ENCODE measurements at regions not wholly inside any gene's neighbourhood (a gene's known extent, or its start where the extent isn't known, plus 50 kb on each side); places are given as distances from the start of the nearest gene placed in this dataset.

- DNase-seq: no peak
Observed at GRCh38 chr10:36559412-36560400, 565.7 kb upstream of the ANKRD30A start.

GRCh38 chr10:36556468-36556867, 568.9 kb upstream of the ANKRD30A start:
- Histone ChIP-seq H3K36me3 (ENCODE audit: control insufficient read depth, insufficient read depth, low read length) (no peaks in the 10 kb centered on the region), H3K9me3 (ENCODE audit: control insufficient read depth, low read length) (no peaks in the 10 kb centered on the region), H3K27me3 (replicated peaks; ENCODE audit: control insufficient read depth, insufficient read depth, low read length, poor library complexity, severe bottlenecking) (no peaks in the 10 kb centered on the region), H3K27ac (ENCODE audit: insufficient read depth, low read length, poor library complexity, severe bottlenecking) (no peak overlapping the region), H3K4me1 (ENCODE audit: control insufficient read depth, insufficient read depth, low read length, poor library complexity, severe bottlenecking) (no peaks in the 10 kb centered on the region), H3K4me3 (ENCODE audit: insufficient read depth, low read depth, low read length, poor library complexity, severe bottlenecking) (no peak overlapping the region)
- DNase-seq: no peak

More at GRCh38 chr10:36559412-36560400, 565.7 kb upstream of the ANKRD30A start:
- Histone ChIP-seq H3K4me3 (ENCODE audit: insufficient read depth, low read depth, low read length, poor library complexity, severe bottlenecking) (no peak overlapping the region), H3K9me3 (ENCODE audit: control insufficient read depth, low read length) (no peaks in the 10 kb centered on the region), H3K27ac (ENCODE audit: insufficient read depth, low read length, poor library complexity, severe bottlenecking) (no peak overlapping the region), H3K27me3 (replicated peaks; ENCODE audit: control insufficient read depth, insufficient read depth, low read length, poor library complexity, severe bottlenecking) (no peaks in the 10 kb centered on the region), H3K36me3 (ENCODE audit: control insufficient read depth, insufficient read depth, low read length) (no peaks in the 10 kb centered on the region), H3K4me1 (ENCODE audit: control insufficient read depth, insufficient read depth, low read length, poor library complexity, severe bottlenecking) (no peaks in the 10 kb centered on the region)

DNA sequence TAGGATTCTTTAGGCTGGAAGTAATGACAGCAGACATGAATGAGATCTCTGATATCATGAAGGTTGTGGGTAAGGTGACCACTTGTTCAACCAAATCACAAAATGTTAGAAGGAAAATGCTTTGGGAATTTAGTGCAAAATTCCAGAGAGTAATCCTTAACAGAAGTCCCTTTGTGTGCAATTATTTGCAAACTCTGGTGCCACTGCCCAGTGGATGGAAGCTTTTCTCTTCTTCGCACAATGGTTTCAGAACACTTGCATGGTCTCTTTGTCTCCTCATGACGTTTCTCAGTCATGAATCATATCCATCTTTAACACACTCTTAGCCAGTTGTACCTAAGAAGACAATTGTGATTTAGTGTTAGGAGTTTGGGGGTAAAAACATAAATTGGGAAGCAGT, 570.4 kb upstream of the ANKRD30A start:
- Histone ChIP-seq H3K36me3 (ENCODE audit: control insufficient read depth, insufficient read depth, low read length) (no peaks in the 10 kb centered on the region), H3K27ac (ENCODE audit: insufficient read depth, low read length, poor library complexity, severe bottlenecking) (no peak overlapping the region), H3K27me3 (replicated peaks; ENCODE audit: control insufficient read depth, insufficient read depth, low read length, poor library complexity, severe bottlenecking) (no peaks in the 10 kb centered on the region), H3K4me1 (ENCODE audit: control insufficient read depth, insufficient read depth, low read length, poor library complexity, severe bottlenecking) (no peaks in the 10 kb centered on the region), H3K9me3 (ENCODE audit: control insufficient read depth, low read length) (no peaks in the 10 kb centered on the region), H3K4me3 (ENCODE audit: insufficient read depth, low read depth, low read length, poor library complexity, severe bottlenecking) (no peak overlapping the region)
- DNase-seq: no peak

DNA sequence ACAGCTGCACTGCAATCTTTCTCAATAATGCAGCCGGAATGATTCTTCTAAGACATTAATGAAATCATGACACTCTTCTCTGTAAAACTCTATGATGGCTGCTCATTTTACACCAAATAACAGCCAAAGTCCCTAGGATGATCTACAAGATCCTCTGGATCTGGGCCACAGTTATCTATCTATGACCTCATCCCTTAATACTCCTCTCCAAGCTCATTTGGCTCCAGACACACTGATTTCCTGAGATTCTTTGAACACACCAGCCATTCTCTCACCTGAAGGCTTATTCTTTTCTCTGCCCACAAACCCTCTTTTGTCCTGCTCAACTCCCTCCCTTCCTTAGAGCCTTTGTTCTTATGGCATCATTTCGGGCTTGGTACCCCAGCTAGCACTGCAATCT, 577.4 kb upstream of the ANKRD30A start:
- Histone ChIP-seq H3K27ac (ENCODE audit: insufficient read depth, low read length, poor library complexity, severe bottlenecking) (no peak overlapping the region), H3K4me1 (ENCODE audit: control insufficient read depth, insufficient read depth, low read length, poor library complexity, severe bottlenecking) (no peaks in the 10 kb centered on the region), H3K9me3 (ENCODE audit: control insufficient read depth, low read length) (no peaks in the 10 kb centered on the region), H3K27me3 (replicated peaks; ENCODE audit: control insufficient read depth, insufficient read depth, low read length, poor library complexity, severe bottlenecking) (no peaks in the 10 kb centered on the region), H3K36me3 (ENCODE audit: control insufficient read depth, insufficient read depth, low read length) (no peaks in the 10 kb centered on the region), H3K4me3 (ENCODE audit: insufficient read depth, low read depth, low read length, poor library complexity, severe bottlenecking) (no peak overlapping the region)
- DNase-seq: no peak

DNA sequence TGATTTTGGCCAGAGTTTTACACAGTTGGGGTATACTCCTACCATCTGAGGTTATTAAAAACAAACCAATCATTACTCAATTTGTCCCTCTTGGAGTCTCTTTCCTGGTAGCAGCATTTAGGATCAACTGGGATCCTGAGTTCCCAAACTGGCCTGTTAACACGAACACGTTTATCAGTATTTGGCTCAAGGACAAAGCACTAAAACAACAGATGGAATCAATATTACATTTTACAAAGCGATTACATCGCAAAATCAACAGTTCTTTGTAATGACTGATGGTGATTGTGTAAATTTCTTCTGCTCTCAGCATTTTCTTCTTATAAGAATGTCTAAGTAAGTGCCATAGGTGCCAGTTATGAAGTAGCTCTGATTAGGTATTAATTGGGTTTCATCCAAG, 582.9 kb upstream of the ANKRD30A start:
- H3K27ac ChIP-seq (ENCODE audit: insufficient read depth, low read length, poor library complexity, severe bottlenecking): no peak overlapping the region
- no peaks in the 10 kb centered on the region for H3K27me3 ChIP-seq (replicated peaks; ENCODE audit: control insufficient read depth, insufficient read depth, low read length, poor library complexity, severe bottlenecking)
- H3K36me3 ChIP-seq (ENCODE audit: control insufficient read depth, insufficient read depth, low read length): no peaks in the 10 kb centered on the region
- no peaks in the 10 kb centered on the region for H3K4me1 ChIP-seq (ENCODE audit: control insufficient read depth, insufficient read depth, low read length, poor library complexity, severe bottlenecking)
- no peak overlapping the region for H3K4me3 ChIP-seq (ENCODE audit: insufficient read depth, low read depth, low read length, poor library complexity, severe bottlenecking)
- H3K9me3 ChIP-seq (ENCODE audit: control insufficient read depth, low read length): no peaks in the 10 kb centered on the region
- no peak for DNase-seq

DNA sequence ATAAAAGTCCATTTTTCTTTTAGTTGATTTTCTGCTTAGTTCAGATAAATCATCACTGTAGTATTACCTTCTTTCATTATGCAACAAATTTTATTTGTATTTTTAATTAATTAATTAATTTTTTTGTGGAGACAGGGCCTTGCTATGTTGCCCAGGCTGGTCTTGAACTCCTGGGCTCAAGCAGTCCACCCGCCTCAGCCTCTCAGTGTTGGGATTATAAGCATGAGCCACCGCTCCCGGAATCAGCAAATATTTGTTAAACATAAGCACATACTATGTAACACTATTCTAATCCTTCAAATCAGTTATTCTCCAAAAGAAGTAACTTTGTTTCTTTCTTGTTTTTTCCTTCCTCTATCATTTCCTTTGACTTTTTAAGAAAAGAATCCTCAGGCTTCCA, 584.8 kb upstream of the ANKRD30A start:
- H3K27ac ChIP-seq (ENCODE audit: insufficient read depth, low read length, poor library complexity, severe bottlenecking): no peak overlapping the region
- no peak for DNase-seq
- no peaks in the 10 kb centered on the region for H3K9me3 ChIP-seq (ENCODE audit: control insufficient read depth, low read length)
- no peaks in the 10 kb centered on the region for H3K4me1 ChIP-seq (ENCODE audit: control insufficient read depth, insufficient read depth, low read length, poor library complexity, severe bottlenecking)
- H3K4me3 ChIP-seq (ENCODE audit: insufficient read depth, low read depth, low read length, poor library complexity, severe bottlenecking): no peak overlapping the region
- no peaks in the 10 kb centered on the region for H3K36me3 ChIP-seq (ENCODE audit: control insufficient read depth, insufficient read depth, low read length)
- H3K27me3 ChIP-seq (replicated peaks; ENCODE audit: control insufficient read depth, insufficient read depth, low read length, poor library complexity, severe bottlenecking): no peaks in the 10 kb centered on the region

GRCh38 chr10:36538953-36539586, 586.3 kb upstream of the ANKRD30A start:
- Histone ChIP-seq H3K9me3 (ENCODE audit: control insufficient read depth, low read length) (no peaks in the 10 kb centered on the region), H3K27ac (ENCODE audit: insufficient read depth, low read length, poor library complexity, severe bottlenecking) (no peak overlapping the region), H3K27me3 (replicated peaks; ENCODE audit: control insufficient read depth, insufficient read depth, low read length, poor library complexity, severe bottlenecking) (no peaks in the 10 kb centered on the region), H3K4me1 (ENCODE audit: control insufficient read depth, insufficient read depth, low read length, poor library complexity, severe bottlenecking) (no peaks in the 10 kb centered on the region), H3K4me3 (ENCODE audit: insufficient read depth, low read depth, low read length, poor library complexity, severe bottlenecking) (no peak overlapping the region), H3K36me3 (ENCODE audit: control insufficient read depth, insufficient read depth, low read length) (no peaks in the 10 kb centered on the region)
- no peak for DNase-seq

GRCh38 chr10:36534471-36535002, 590.9 kb upstream of the ANKRD30A start:
- no peak overlapping the region for H3K4me3 ChIP-seq (ENCODE audit: insufficient read depth, low read depth, low read length, poor library complexity, severe bottlenecking)
- H3K27ac ChIP-seq (ENCODE audit: insufficient read depth, low read length, poor library complexity, severe bottlenecking): no peak overlapping the region
- no peaks in the 10 kb centered on the region for H3K36me3 ChIP-seq (ENCODE audit: control insufficient read depth, insufficient read depth, low read length)
- H3K9me3 ChIP-seq (ENCODE audit: control insufficient read depth, low read length): no peaks in the 10 kb centered on the region
- H3K27me3 ChIP-seq (replicated peaks; ENCODE audit: control insufficient read depth, insufficient read depth, low read length, poor library complexity, severe bottlenecking): no peaks in the 10 kb centered on the region
- H3K4me1 ChIP-seq (ENCODE audit: control insufficient read depth, insufficient read depth, low read length, poor library complexity, severe bottlenecking): no peaks in the 10 kb centered on the region
- no peak for DNase-seq

- Histone ChIP-seq H3K9me3 (ENCODE audit: control insufficient read depth, low read length) (no peaks in the 10 kb centered on the region), H3K36me3 (ENCODE audit: control insufficient read depth, insufficient read depth, low read length) (no peaks in the 10 kb centered on the region), H3K27me3 (replicated peaks; ENCODE audit: control insufficient read depth, insufficient read depth, low read length, poor library complexity, severe bottlenecking) (no peaks in the 10 kb centered on the region), H3K27ac (ENCODE audit: insufficient read depth, low read length, poor library complexity, severe bottlenecking) (no peak overlapping the region), H3K4me3 (ENCODE audit: insufficient read depth, low read depth, low read length, poor library complexity, severe bottlenecking) (no peak overlapping the region), H3K4me1 (ENCODE audit: control insufficient read depth, insufficient read depth, low read length, poor library complexity, severe bottlenecking) (no peaks in the 10 kb centered on the region)
- no peak for DNase-seq
Observed at GRCh38 chr10:36533861-36534260, 591.5 kb upstream of the ANKRD30A start.

GRCh38 chr10:36533316-36533715, 592.1 kb upstream of the ANKRD30A start:
- H3K4me1 ChIP-seq (ENCODE audit: control insufficient read depth, insufficient read depth, low read length, poor library complexity, severe bottlenecking): no peaks in the 10 kb centered on the region
- no peak overlapping the region for H3K27ac ChIP-seq (ENCODE audit: insufficient read depth, low read length, poor library complexity, severe bottlenecking)
- no peak for DNase-seq
- no peaks in the 10 kb centered on the region for H3K9me3 ChIP-seq (ENCODE audit: control insufficient read depth, low read length)
- H3K36me3 ChIP-seq (ENCODE audit: control insufficient read depth, insufficient read depth, low read length): no peaks in the 10 kb centered on the region
- H3K27me3 ChIP-seq (replicated peaks; ENCODE audit: control insufficient read depth, insufficient read depth, low read length, poor library complexity, severe bottlenecking): no peaks in the 10 kb centered on the region
- no peak overlapping the region for H3K4me3 ChIP-seq (ENCODE audit: insufficient read depth, low read depth, low read length, poor library complexity, severe bottlenecking)

Measured in effector memory CD4-positive, alpha-beta T cell (primary cell).